Panc1 (cell line): ENCODE measurements at regions not wholly inside any gene's neighbourhood (a gene's known extent, or its start where the extent isn't known, plus 50 kb on each side); places are given as distances from the start of the nearest gene placed in this dataset.

Experiments used
- POLR2AphosphoS5 ChIP-seq: IDR thresholded peaks from 2 replicates; pipeline ENCODE4 v1.6.1; 2012; ENCODE audit warnings: mild to moderate bottlenecking, low read depth, low read length, moderate library complexity
- SIN3A ChIP-seq: IDR thresholded peaks from 2 replicates; pipeline ENCODE4 v1.6.1; 2012; ENCODE audit warnings: low read depth, mild to moderate bottlenecking, low read length, moderate library complexity, borderline replicate concordance; ENCODE audit not compliant: insufficient read depth
- TF ChIP-seq, protein P1 (sequence below): fragments of 450-650 bp; IDR thresholded peaks from 2 replicates; pipeline ENCODE4 v1.5.1; 2017; ENCODE audit warnings: mild to moderate bottlenecking
- TF ChIP-seq, protein P2 (sequence below), 2 experiments: IDR thresholded peaks; 2 replicates each; pipeline ENCODE4 v1.6.1; 2011 to 2012; ENCODE audit warnings: low read depth in 2 of 2, control low read depth in 1 of 2, low read length in 1 of 2, mild to moderate bottlenecking in 1 of 2, moderate library complexity in 1 of 2; ENCODE audit not compliant: insufficient read depth in 1 of 2

- TF ChIP-seq, protein P1, sequence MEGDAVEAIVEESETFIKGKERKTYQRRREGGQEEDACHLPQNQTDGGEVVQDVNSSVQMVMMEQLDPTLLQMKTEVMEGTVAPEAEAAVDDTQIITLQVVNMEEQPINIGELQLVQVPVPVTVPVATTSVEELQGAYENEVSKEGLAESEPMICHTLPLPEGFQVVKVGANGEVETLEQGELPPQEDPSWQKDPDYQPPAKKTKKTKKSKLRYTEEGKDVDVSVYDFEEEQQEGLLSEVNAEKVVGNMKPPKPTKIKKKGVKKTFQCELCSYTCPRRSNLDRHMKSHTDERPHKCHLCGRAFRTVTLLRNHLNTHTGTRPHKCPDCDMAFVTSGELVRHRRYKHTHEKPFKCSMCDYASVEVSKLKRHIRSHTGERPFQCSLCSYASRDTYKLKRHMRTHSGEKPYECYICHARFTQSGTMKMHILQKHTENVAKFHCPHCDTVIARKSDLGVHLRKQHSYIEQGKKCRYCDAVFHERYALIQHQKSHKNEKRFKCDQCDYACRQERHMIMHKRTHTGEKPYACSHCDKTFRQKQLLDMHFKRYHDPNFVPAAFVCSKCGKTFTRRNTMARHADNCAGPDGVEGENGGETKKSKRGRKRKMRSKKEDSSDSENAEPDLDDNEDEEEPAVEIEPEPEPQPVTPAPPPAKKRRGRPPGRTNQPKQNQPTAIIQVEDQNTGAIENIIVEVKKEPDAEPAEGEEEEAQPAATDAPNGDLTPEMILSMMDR = no peak
- no peak for TF ChIP-seq SIN3A
- TF ChIP-seq POLR2AphosphoS5 = no peak
- TF ChIP-seq, protein P2, sequence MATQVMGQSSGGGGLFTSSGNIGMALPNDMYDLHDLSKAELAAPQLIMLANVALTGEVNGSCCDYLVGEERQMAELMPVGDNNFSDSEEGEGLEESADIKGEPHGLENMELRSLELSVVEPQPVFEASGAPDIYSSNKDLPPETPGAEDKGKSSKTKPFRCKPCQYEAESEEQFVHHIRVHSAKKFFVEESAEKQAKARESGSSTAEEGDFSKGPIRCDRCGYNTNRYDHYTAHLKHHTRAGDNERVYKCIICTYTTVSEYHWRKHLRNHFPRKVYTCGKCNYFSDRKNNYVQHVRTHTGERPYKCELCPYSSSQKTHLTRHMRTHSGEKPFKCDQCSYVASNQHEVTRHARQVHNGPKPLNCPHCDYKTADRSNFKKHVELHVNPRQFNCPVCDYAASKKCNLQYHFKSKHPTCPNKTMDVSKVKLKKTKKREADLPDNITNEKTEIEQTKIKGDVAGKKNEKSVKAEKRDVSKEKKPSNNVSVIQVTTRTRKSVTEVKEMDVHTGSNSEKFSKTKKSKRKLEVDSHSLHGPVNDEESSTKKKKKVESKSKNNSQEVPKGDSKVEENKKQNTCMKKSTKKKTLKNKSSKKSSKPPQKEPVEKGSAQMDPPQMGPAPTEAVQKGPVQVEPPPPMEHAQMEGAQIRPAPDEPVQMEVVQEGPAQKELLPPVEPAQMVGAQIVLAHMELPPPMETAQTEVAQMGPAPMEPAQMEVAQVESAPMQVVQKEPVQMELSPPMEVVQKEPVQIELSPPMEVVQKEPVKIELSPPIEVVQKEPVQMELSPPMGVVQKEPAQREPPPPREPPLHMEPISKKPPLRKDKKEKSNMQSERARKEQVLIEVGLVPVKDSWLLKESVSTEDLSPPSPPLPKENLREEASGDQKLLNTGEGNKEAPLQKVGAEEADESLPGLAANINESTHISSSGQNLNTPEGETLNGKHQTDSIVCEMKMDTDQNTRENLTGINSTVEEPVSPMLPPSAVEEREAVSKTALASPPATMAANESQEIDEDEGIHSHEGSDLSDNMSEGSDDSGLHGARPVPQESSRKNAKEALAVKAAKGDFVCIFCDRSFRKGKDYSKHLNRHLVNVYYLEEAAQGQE (IDR thresholded peaks at IDR 0.05; ENCODE audit: insufficient read depth in 1 of 2, low read depth in 2 of 2, low read length in 1 of 2) = no peak
These were observed 61.4 kb upstream of the NSMCE3 start for GRCh38 chr15:29331071-29331470.
